ENCODE measurements at regions not wholly inside any gene's neighbourhood (a gene's known extent, or its start where the extent isn't known, plus 50 kb on each side); places are given as distances from the start of the nearest gene placed in this dataset.

DNA sequence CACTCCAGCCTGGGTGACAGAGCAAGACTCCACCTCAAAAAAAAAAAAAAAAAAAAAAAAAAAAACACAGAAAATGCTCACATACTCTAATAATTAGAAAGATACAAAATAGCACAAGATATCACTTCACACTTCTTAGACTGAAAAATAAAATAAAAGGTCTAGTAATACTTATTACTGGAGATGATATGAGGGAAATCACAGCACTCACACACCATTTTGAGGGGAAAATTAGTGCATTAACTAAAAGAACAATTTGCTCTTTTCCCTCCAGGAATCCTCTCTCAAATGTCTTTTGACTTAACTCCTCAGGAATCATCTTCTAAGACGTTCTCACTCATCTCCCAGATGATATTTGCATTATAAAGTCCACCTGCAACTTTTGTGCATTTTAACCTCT is 697.9 kb upstream of the SOX9 start:
- Histone ChIP-seq H3K23me2 (ENCODE audit: low read depth, low read length) (no peaks in the 10 kb centered on the region), H3K79me2 (ENCODE audit: control insufficient read depth in 1 of 2, insufficient read depth in 2 of 2, low read length in 2 of 2) (no peaks in the 10 kb centered on the region), H3K27ac (ENCODE audit: low read depth, low read length) (no peak overlapping the region), H3K56ac (replicated peaks; ENCODE audit: insufficient read length, low read depth, low read length) (no peak overlapping the region), H3K36me3 (ENCODE audit: control insufficient read depth in 2 of 4, insufficient read depth in 4 of 4, low read length in 3 of 4) (no peaks in the 10 kb centered on the region), H3K9ac (replicated peaks in 1 of 4; ENCODE audit: extremely low read depth in 1 of 4, low read depth in 3 of 4, low read length in 3 of 4) (no peak overlapping the region), H4K5ac (ENCODE audit: insufficient read length, low read depth, low read length) (no peak overlapping the region), H4K8ac (ENCODE audit: extremely low read depth, insufficient read depth, low read length) (no peak overlapping the region), H2BK15ac (ENCODE audit: low read length) (no peak overlapping the region), H3K27me3 (replicated peaks in 1 of 4; ENCODE audit: control insufficient read depth in 3 of 4, extremely low read depth in 1 of 4, insufficient read depth in 3 of 4, low read length in 3 of 4) (no peaks in the 10 kb centered on the region), H3K4me3 (ENCODE audit: extremely low read depth in 1 of 4, insufficient read depth in 2 of 4, low read depth in 3 of 4, low read length in 4 of 4) (no peak overlapping the region), H4K91ac (replicated peaks; ENCODE audit: insufficient read length, low read length) (no peak overlapping the region), H3K14ac (ENCODE audit: insufficient read length) (no peak overlapping the region), H2BK5ac (ENCODE audit: low read depth, low read length) (no peak overlapping the region), H3K4ac (replicated peaks; ENCODE audit: insufficient read length, low read depth, low read length) (no peak overlapping the region), H2AK5ac (ENCODE audit: low read depth, low read length) (no peak overlapping the region), H3K9me3 (ENCODE audit: insufficient read depth in 2 of 2, low read depth in 1 of 2, low read length in 1 of 2) (peaks cover 13 to 16% of the 10 kb centered on the region in 2 experiments), H3K4me1 (replicated peaks in 1 of 4; ENCODE audit: control insufficient read depth in 3 of 4, insufficient read depth in 4 of 4, low read length in 3 of 4) (peaks cover 0 to 2% (median 0%) of the 10 kb centered on the region in 4 experiments; a peak in 1 of 7 replicates), H3K79me1 (ENCODE audit: low read depth, low read length) (no peaks in the 10 kb centered on the region), H2AFZ (ENCODE audit: low read length) (no peak overlapping the region), H2BK12ac (ENCODE audit: low read depth, low read length) (no peak overlapping the region), H4K20me1 (replicated peaks in 1 of 2; ENCODE audit: control insufficient read depth in 1 of 2, insufficient read depth in 2 of 2, low read length in 2 of 2) (no peaks in the 10 kb centered on the region), H3K23ac (ENCODE audit: insufficient read length) (no peak overlapping the region), H2BK20ac (ENCODE audit: low read length) (no peak overlapping the region), H2BK120ac (replicated peaks; ENCODE audit: low read depth, low read length) (no peak overlapping the region), H3K4me2 (ENCODE audit: insufficient read depth in 1 of 2, low read depth in 2 of 2, low read length in 2 of 2) (no peak overlapping the region), H3K18ac (ENCODE audit: extremely low read depth, low read length) (no peak overlapping the region)
- DNase-seq (ENCODE audit: low read depth in 1 of 2, low spot score in 2 of 2) = no peak
- no peak for FAIRE-seq
- 91% methylated on average over 1 of the region's 1 CpG; no CpG with 5 or more reads in 1 of the 2 experiments for WGBS, 2 experiments (ENCODE audit: extremely low coverage in 1 of 2, insufficient coverage in 1 of 2, insufficient read length in 1 of 2, insufficient replicate concordance in 2 of 2, low coverage in 1 of 2, low lambda C conversion rate in 2 of 2, missing lambda C conversion rate in 1 of 2)
- ChIA-PET CTCF (ENCODE audit: partially characterized antibody) (no interaction called here), POLR2A (ENCODE audit: partially characterized antibody) (no interaction called here)
- TF ChIP-seq HDAC6 (IDR thresholded peaks at IDR 0.05; ENCODE audit: low read depth, low read length) (no peak), NANOG (IDR thresholded peaks at IDR 0.05; ENCODE audit: insufficient read depth, low read depth, low read length, poor library complexity, severe bottlenecking) (no peak), TAF7 (optimal IDR thresholded peaks at IDR 0.05; ENCODE audit: borderline replicate concordance, low read depth, low read length) (no peak), FOSL1 (IDR thresholded peaks at IDR 0.05; ENCODE audit: insufficient read depth, low read depth, low read length) (no peak), CHD1 (IDR thresholded peaks at IDR 0.05; ENCODE audit: low read depth, low read length) (no peak)
